CD4-positive, alpha-beta T cell treated with Interleukin-10 for 1 hour (primary cell): ENCODE measurements at regions not wholly inside any gene's neighbourhood (a gene's known extent, or its start where the extent isn't known, plus 50 kb on each side); places are given as distances from the start of the nearest gene placed in this dataset.
"Not testable (repeated sequence)": the region's sequence is repeated elsewhere in the genome, so short reads cannot be mapped to it uniquely, and the experiment has no call there.

Experiments used
- DNase-seq: peaks from one replicate; pipeline ENCODE4 v3.0.0-alpha.2; 2020

DNA sequence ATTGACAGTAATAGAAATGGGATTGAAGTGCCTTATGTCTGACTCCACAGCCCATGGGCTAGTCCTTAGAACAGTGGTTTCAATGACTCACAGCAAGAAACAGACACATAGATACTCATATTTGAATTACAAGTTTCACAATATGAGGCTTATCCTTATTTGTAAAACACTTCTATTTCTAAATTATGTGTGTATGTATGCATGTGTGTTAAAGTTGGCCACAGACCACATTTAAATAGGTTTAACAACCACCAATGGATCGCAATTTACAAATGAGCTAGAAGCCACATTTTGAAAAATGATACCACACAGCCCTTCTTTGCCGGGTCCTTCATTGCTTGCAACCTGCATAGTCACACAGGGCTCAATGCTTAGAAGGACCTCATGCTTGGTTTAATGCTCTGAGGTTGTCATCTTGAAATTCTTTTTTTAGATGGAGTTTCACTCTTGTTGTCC is 157.8 kb upstream of the PREP start:
- DNase-seq, result no peak

- no peak for DNase-seq
Observed at GRCh38 chr6:105557291-105557690, 154.4 kb upstream of the PREP start.

DNA sequence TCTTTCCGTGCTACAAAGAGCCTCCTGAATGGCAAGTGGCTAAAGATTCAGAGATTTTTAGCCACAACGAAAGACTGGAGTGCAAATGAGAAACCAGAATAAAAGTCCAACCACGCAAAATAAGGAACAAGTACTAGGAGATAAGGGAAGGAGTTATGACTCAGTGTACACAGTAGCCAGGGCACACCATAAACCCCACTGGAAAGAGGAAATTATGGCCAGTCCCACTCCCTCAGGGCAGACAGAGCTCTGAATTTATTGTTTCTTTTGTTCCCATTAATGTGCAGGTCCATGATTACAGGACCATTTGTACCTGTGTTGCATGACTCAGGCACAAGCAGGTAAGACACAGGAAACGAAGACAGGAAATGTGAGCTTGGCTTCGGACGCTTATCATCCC is 150.3 kb upstream of the PREP start:
- no peak for DNase-seq

- DNase-seq, result no peak
Observed at GRCh38 chr6:105550955-105551620, 148.2 kb upstream of the PREP start.

DNA sequence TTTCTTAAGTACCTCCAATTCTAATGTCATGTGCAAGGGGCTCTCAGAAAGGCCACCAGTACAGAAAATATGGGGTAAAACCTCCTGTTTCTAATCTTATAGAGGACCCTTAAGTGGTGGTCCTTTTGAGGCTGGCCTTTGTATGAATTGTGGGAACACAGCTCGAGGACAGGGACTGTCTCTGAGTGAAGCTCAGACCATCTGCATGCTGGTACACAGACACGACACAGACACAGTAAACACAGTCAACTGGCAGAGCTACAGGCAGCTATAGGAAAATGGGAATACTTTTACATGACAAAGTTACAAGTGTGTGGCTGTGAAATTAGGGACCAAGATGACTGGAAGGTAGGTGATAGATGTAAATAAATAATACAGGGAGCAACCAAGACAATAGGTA is 143.9 kb upstream of the PREP start:
- DNase-seq, result no peak

DNA sequence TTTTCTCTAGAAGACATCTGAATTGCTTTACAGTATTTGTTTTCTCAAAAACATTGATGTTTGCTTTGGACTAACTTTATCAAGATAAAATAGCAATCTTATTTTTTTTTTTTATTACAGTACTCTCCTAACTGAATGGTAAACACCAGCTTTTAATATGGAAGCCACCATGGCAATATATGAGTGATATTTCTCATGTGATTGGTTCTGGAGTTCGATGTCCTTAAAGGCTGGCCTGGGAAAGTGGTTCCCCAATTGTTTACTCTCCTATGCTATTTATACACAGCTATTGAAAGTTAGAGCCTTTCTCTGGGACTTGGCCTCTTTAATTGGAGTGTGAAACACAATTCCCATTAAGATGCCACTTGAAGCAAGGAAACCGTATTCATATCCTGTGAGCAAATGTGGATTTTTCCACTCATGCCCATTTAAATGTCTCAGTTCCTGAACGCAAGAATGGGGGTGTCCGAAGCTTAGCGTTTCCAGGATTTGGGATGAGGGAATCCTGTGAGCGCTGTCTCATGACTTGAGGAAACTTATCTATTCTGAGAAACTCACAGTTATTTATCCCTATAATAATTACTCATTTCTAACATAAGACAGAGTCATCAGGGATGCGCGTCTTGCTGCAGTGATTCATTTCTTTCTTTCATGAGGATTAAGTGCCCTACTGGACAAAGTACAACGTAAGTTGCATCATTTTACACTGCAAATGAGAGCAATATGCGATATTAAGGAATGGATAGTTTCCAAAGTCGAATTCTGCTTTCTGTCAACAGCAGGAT is 143.3 kb upstream of the PREP start:
- DNase-seq, result no peak

DNA sequence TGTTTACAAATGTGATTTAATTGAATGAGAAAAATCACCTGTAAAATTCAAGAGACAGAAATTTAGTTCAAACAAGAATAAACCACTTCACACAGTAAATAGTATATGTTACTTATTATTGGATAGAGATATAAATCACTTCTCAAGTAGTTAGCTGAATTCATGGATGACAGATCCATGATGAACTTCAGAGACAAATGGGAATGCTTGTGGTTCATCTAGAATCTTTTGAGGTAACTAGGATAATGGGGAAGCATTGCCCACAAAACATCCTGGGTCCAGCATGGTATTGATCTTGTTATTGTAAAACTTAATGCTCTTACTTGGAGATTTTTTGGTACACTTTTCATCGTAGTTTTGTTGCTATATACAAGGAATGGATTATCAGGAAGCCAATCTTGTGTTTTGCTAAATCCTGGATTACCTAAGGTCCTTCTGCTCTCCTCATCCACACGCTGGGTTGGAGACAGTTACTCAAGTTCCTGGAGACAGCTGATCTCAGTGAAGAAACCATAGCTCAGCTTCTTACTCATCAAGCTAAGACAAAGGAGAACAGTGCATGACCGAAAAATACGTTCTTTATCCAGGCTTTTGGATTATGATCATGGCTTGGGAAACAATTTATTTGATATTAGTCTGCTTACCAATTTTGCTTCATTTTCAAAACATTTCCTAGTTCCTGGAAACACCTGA is 142.5 kb upstream of the PREP start:
- no peak for DNase-seq

DNA sequence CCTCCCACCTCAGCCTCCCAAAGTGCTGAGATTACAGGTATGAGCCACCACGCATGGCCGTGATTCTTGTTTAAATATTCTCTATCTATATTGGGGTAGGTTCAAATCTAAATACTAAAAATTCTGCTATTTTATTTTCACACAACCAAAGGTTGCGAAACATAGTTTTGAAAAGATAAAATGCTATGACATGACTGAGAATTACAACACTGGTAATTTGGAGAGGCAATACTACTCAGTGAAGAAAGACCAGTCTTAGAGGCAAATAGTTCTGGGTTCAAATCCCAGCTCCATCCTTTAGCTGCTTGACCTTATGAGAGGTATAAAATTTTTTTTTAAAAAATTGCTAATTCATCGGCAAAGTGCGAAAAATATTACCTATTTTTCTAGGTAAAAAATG is 137.0 kb upstream of the PREP start:
- DNase-seq, result no peak

- no peak for DNase-seq
Observed at GRCh38 chr6:105537981-105538578, 135.2 kb upstream of the PREP start.

DNA sequence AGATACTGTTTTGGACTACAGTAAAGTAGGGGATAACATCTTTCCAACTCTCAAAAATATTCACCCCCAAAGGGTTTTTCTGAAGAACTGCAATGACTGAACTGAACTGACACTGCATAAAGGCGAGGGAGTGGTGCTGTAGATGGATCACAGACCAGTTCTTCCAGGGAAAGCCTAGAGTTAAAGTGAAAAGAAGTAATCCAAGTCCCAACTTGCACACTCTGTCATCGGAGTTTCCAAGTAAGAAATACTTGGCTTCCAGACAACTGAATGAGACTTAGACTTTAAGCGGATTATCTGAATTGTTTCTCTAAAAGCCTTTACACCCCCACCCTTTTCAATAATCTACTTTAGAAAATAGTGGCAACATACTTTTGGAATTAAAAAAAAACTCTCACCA is 134.1 kb upstream of the PREP start:
- no peak for DNase-seq

GRCh38 chr6:105533301-105533700 is 130.4 kb upstream of the PREP start:
- DNase-seq, result no peak

- no peak for DNase-seq
Observed at GRCh38 chr6:105526225-105526872, 123.5 kb upstream of the PREP start.

- DNase-seq, result no peak
Observed at GRCh38 chr6:105522626-105523322, 119.9 kb upstream of the PREP start.

- no peak for DNase-seq
Observed at GRCh38 chr6:105519954-105520353, 117.1 kb upstream of the PREP start.

DNA sequence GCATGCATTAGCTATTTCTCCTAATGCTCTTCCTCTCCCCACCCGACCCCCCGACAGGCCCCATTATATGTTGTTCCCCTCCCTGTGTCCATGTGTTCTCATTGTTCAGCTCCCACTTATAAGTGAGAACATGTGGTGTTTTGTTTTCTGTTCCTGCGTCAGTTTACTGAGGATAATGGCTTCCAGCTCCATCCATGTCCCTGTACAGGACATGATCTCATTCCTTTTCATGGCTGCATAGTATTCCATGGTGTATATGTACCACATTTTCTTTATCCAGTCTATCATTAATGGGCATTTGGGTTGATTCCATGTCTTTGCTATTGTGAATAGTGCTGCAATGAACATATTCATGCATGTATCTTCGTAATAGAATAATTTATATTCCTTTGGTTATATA is 116.1 kb upstream of the PREP start:
- not testable (repeated sequence) for DNase-seq

DNA sequence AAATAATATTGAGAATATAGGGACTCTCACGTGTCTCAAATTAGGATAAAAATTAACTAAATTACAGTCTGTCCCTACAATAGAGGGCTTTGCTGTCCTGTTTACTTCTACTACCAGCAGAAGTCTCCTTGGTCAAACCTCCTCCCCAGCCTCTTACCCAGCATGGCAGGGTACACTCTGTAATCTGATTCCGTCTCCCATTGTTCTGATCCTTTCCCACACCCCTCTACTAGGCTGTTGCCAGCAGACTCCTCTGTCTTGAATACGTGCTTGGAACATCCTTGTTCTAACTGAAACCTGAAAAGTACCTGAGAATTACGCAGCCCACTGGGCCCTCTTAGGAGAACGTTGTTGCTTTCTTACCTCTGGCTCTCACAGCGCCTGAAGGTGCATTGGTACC is 112.2 kb upstream of the PREP start:
- DNase-seq, result no peak

DNA sequence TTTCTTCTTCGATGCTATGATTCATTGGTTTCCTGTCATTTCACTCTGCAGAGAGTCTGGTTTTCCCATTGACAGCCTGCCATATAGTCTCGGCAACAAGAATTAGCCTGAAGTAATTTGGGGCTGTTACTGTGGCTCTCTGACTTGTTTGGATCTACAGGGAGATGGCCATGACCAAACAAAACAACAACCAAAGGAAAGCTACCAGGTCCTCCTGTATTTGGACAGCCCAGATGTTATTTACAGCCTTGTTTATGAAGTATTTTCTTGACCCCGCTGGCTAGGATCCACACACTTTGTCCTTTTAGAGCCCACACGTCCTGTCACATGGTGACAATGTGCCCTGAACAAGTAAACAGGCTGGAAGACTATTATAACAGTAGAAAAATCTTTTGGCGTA is 111.4 kb upstream of the PREP start:
- DNase-seq, result no peak

DNA sequence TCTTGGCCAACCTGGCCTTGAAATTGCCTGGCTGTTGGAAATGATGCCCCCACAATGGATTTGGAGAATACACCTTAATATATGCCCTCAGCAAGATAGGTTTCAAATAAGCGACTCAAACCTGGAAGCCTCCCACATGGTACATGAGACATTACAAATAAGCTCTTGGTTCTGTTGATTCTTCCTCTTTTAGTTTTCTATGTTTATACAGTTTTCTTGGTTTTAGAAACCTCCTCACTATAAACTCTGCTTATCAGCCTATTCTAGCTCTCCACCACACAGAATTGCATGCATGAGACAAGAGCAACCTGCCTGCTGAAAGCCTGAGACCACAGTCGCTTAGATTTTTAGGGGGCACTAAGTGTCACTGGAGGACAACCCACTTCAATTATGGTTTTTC is 108.8 kb upstream of the PREP start:
- DNase-seq, result no peak

- no peak for DNase-seq
Observed at GRCh38 chr6:105510746-105511145, 107.9 kb upstream of the PREP start.

DNA sequence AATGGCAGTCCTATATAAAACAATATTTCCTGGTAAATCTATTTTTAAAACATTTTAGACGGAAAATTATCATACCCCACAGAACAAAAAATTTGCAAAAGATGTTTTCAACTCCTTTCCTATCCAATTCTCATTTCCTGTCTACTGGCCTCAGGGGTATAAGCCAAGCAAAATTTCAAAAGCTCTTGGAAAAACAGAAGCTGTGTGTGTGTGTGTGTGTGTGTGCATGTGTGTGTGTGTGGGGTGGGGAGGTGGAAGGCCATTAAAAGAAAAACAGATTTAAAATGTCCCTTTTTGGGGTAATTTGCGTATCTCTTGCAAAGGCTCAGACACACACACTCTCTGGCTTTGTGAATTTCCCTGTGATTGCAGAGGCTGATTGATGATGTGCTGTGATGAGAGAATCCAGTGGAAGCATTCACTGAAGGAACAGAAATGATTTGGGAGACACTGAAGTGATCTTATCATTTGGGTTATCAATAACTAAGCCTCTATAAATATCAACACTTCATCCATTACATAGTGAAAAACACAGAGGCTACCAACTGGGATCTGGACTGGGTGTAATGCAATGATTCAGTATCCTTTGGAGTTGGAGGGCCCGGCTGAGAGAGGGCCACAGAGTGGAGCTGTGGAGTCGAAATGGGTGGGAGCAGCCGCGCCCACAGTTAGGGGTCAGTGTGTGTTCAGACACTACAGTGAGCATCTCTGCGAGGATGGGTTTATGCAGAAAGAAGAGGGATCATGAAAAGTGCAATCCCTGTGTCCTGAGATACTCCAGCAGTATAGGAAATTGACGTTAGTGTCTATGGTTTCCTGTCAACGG is 106.8 kb upstream of the PREP start:
- DNase-seq, result no peak

- no peak for DNase-seq
Observed at GRCh38 chr6:105507811-105508210, 104.9 kb upstream of the PREP start.

DNA sequence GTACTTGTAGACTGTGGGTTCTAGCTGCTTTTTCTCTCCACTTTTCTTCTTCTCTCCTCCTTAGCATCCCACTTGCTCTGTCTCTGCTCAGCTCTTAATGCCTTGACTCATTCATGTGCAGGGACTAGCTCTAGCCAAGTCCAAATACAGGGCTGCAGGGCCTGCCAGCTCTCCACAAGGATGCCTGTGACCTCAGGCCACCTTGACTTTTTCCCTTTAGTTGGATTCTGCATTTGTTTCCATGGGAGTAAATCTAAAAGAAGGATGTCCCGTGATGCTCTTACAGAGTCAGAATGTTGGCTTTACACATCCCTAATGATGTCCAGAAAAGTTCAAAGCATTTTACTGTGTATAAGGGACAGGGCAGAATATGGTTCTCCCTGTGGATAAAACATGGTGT is 101.8 kb upstream of the PREP start:
- no peak for DNase-seq
